ENCODE measurements at regions not wholly inside any gene's neighbourhood (a gene's known extent, or its start where the extent isn't known, plus 50 kb on each side); places are given as distances from the start of the nearest gene placed in this dataset.

- intact Hi-C loops (cut with DNase I), result no loop called here
- no peak for TF ChIP-seq POLR2A (IDR thresholded peaks at IDR 0.05)
- TF ChIP-seq, protein P1, sequence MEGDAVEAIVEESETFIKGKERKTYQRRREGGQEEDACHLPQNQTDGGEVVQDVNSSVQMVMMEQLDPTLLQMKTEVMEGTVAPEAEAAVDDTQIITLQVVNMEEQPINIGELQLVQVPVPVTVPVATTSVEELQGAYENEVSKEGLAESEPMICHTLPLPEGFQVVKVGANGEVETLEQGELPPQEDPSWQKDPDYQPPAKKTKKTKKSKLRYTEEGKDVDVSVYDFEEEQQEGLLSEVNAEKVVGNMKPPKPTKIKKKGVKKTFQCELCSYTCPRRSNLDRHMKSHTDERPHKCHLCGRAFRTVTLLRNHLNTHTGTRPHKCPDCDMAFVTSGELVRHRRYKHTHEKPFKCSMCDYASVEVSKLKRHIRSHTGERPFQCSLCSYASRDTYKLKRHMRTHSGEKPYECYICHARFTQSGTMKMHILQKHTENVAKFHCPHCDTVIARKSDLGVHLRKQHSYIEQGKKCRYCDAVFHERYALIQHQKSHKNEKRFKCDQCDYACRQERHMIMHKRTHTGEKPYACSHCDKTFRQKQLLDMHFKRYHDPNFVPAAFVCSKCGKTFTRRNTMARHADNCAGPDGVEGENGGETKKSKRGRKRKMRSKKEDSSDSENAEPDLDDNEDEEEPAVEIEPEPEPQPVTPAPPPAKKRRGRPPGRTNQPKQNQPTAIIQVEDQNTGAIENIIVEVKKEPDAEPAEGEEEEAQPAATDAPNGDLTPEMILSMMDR (IDR thresholded peaks at IDR 0.05), result no peak
- Histone ChIP-seq H3K4me1 (replicated peaks in 1 of 2) (no peaks in the 10 kb centered on the region), H3K27ac (no peak overlapping the region), H3K4me3 (no peak overlapping the region), H3K36me3 (replicated peaks in 1 of 2) (no peaks in the 10 kb centered on the region), H3K9me3 (replicated peaks in 1 of 3) (no peaks in the 10 kb centered on the region), H3K27me3 (no peaks in the 10 kb centered on the region)
- DNase-seq, result no peak
- WGBS, 4 donors, result 87 to 100% (median 95%) methylated on average over 1 of the region's 1 CpG
Measured at GRCh38 chr2:16082276-16082675, 141.9 kb downstream of the MYCN start.

GRCh38 chr2:16081316-16082200 lies 141.2 kb downstream of the MYCN start:
- H3K4me3 ChIP-seq, result no peak overlapping the region
- no peaks in the 10 kb centered on the region for H3K9me3 ChIP-seq (replicated peaks in 1 of 3)
- 74 to 80% (median 78%) methylated on average over 7 of the region's 7 CpGs for WGBS, 4 donors
- TF ChIP-seq, protein P1 (IDR thresholded peaks at IDR 0.05), result no peak
- no peak for TF ChIP-seq POLR2A (IDR thresholded peaks at IDR 0.05)
- no peaks in the 10 kb centered on the region for H3K27me3 ChIP-seq
- intact Hi-C loops (cut with DNase I), result no loop called here
- no peaks in the 10 kb centered on the region for H3K4me1 ChIP-seq (replicated peaks in 1 of 2)
- no peak overlapping the region for H3K27ac ChIP-seq
- no peaks in the 10 kb centered on the region for H3K36me3 ChIP-seq (replicated peaks in 1 of 2)
- no peak for DNase-seq

DNA sequence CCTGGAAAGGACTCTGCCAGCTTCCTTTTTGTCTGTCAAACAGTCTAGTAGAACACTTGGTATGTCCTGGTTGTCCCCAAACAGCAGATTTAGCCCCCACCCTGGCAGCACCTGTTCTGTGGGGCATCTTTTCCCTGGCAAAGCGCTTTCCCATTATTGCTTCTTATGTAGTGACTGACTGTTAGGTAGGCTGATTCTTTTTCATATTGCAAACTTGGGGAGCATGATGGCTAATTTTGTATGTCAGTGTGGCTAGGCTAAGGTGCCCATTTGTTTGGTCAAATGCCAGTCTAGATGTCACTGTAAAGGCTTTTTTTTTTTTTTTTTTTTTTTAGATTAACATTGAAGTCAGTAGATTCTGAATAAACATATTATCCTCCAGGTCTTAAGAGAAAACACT lies 140.2 kb downstream of the MYCN start:
- TF ChIP-seq, protein P1 (IDR thresholded peaks at IDR 0.05), result no peak
- TF ChIP-seq POLR2A (IDR thresholded peaks at IDR 0.05), result no peak
- Histone ChIP-seq H3K9me3 (replicated peaks in 1 of 3) (no peaks in the 10 kb centered on the region), H3K4me3 (no peak overlapping the region), H3K36me3 (replicated peaks in 1 of 2) (no peaks in the 10 kb centered on the region), H3K4me1 (replicated peaks in 1 of 2) (no peaks in the 10 kb centered on the region), H3K27me3 (no peaks in the 10 kb centered on the region), H3K27ac (no peak overlapping the region)
- WGBS, 4 donors, result 100% methylated on average over 1 of the region's 1 CpG
- DNase-seq, result no peak
- intact Hi-C loops (cut with DNase I), result no loop called here

DNA sequence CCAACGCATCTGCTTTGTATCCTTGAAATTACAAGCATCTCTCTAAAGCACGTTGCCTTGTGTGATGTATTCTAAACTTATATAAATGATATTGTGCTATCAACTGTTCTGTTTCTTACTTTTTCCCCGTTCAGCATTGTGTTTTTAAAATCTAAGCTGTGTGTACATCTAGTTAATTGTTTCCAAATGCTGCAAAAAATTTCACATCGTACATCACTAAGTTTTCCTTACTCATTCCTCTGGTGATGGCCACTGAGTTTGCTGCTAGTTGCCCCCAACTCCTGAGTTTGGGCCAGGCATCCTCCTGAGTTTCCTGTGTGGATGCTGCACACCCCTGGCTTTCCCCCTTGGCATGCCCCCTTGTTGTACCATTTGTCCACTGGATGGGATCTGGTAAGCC lies 139.7 kb downstream of the MYCN start:
- WGBS, 4 donors, result 59 to 70% (median 63%) methylated on average over 4 of the region's 4 CpGs
- no peak for TF ChIP-seq POLR2A (IDR thresholded peaks at IDR 0.05)
- TF ChIP-seq, protein P1 (IDR thresholded peaks at IDR 0.05), result no peak
- Histone ChIP-seq H3K36me3 (replicated peaks in 1 of 2) (no peaks in the 10 kb centered on the region), H3K9me3 (replicated peaks in 1 of 3) (no peaks in the 10 kb centered on the region), H3K27ac (no peak overlapping the region), H3K4me1 (replicated peaks in 1 of 2) (no peaks in the 10 kb centered on the region), H3K4me3 (no peak overlapping the region), H3K27me3 (no peaks in the 10 kb centered on the region)
- intact Hi-C loops (cut with DNase I), result no loop called here
- no peak for DNase-seq
